ENCODE measurements at regions not wholly inside any gene's neighbourhood (a gene's known extent, or its start where the extent isn't known, plus 50 kb on each side); places are given as distances from the start of the nearest gene placed in this dataset.

GRCh38 chr21:15259824-15260223, 195.0 kb upstream of the NRIP1 start:
- H3K27me3 ChIP-seq (replicated peaks; ENCODE audit: insufficient read depth): no peaks in the 10 kb centered on the region
- no peaks in the 10 kb centered on the region for H3K9me3 ChIP-seq
- no peak overlapping the region for H3K27ac ChIP-seq
- H3K4me1 ChIP-seq (replicated peaks): no peaks in the 10 kb centered on the region
- no peaks in the 10 kb centered on the region for H3K36me3 ChIP-seq
- DNase-seq (ENCODE audit: low spot score): no peak
- H3K4me3 ChIP-seq: no peak overlapping the region
- intact Hi-C loops (cut with DNase I): no loop called here
- WGBS: 100% methylated on average over 1 of the region's 1 CpG
- TF ChIP-seq POLR2A (IDR thresholded peaks at IDR 0.05): no peak

GRCh38 chr21:15260604-15261003, 195.8 kb upstream of the NRIP1 start:
- intact Hi-C loops (cut with DNase I): no loop called here
- no peak for TF ChIP-seq POLR2A (IDR thresholded peaks at IDR 0.05)
- no peak for TF ChIP-seq CTCF (IDR thresholded peaks at IDR 0.05)
- TF ChIP-seq POLR2AphosphoS5 (IDR thresholded peaks at IDR 0.05): no peak
- Histone ChIP-seq H3K27me3 (replicated peaks; ENCODE audit: insufficient read depth) (no peaks in the 10 kb centered on the region), H3K4me1 (replicated peaks) (no peaks in the 10 kb centered on the region), H3K27ac (no peak overlapping the region), H3K9me3 (no peaks in the 10 kb centered on the region), H3K36me3 (no peaks in the 10 kb centered on the region), H3K4me3 (no peak overlapping the region)
- WGBS: 92% methylated on average over 4 of the region's 4 CpGs
- DNase-seq (ENCODE audit: low spot score): no peak

GRCh38 chr21:15264084-15264665, 199.4 kb upstream of the NRIP1 start:
- TF ChIP-seq POLR2AphosphoS5 (IDR thresholded peaks at IDR 0.05) (no peak), CTCF (IDR thresholded peaks at IDR 0.05) (no peak), POLR2A (IDR thresholded peaks at IDR 0.05) (no peak)
- no peaks in the 10 kb centered on the region for H3K9me3 ChIP-seq
- WGBS: 32% methylated on average over 2 of the region's 2 CpGs
- no peaks in the 10 kb centered on the region for H3K27me3 ChIP-seq (replicated peaks; ENCODE audit: insufficient read depth)
- no peaks in the 10 kb centered on the region for H3K36me3 ChIP-seq
- intact Hi-C loops (cut with DNase I): no loop called here
- no peak for DNase-seq (ENCODE audit: low spot score)
- H3K4me1 ChIP-seq (replicated peaks): no peaks in the 10 kb centered on the region
- H3K27ac ChIP-seq: no peak overlapping the region
- no peak overlapping the region for H3K4me3 ChIP-seq

- H3K4me1 ChIP-seq (replicated peaks): no peaks in the 10 kb centered on the region
- H3K36me3 ChIP-seq: no peaks in the 10 kb centered on the region
- no peaks in the 10 kb centered on the region for H3K27me3 ChIP-seq (replicated peaks; ENCODE audit: insufficient read depth)
- no peak overlapping the region for H3K27ac ChIP-seq
- WGBS: 65% methylated on average over 4 of the region's 4 CpGs
- no peaks in the 10 kb centered on the region for H3K9me3 ChIP-seq
- intact Hi-C loops (cut with DNase I): no loop called here
- no peak for DNase-seq (ENCODE audit: low spot score)
- TF ChIP-seq CTCF (IDR thresholded peaks at IDR 0.05): no peak
- no peak for TF ChIP-seq POLR2A (IDR thresholded peaks at IDR 0.05)
- no peak for TF ChIP-seq POLR2AphosphoS5 (IDR thresholded peaks at IDR 0.05)
- H3K4me3 ChIP-seq: no peak overlapping the region
Measured at GRCh38 chr21:15272171-15272570, 207.4 kb upstream of the NRIP1 start.

GRCh38 chr21:15272591-15272990, 207.8 kb upstream of the NRIP1 start:
- H3K36me3 ChIP-seq: no peaks in the 10 kb centered on the region
- H3K27me3 ChIP-seq (replicated peaks; ENCODE audit: insufficient read depth): no peaks in the 10 kb centered on the region
- no peaks in the 10 kb centered on the region for H3K9me3 ChIP-seq
- H3K27ac ChIP-seq: no peak overlapping the region
- intact Hi-C loops (cut with DNase I): no loop called here
- no peak overlapping the region for H3K4me3 ChIP-seq
- 26% methylated on average over 2 of the region's 2 CpGs for WGBS
- TF ChIP-seq POLR2AphosphoS5 (IDR thresholded peaks at IDR 0.05) (no peak), CTCF (IDR thresholded peaks at IDR 0.05) (no peak), POLR2A (IDR thresholded peaks at IDR 0.05) (no peak)
- H3K4me1 ChIP-seq (replicated peaks): no peaks in the 10 kb centered on the region
- no peak for DNase-seq (ENCODE audit: low spot score)

Data from prostate gland (tissue), 2 donors.